ENCODE measurements at regions not wholly inside any gene's neighbourhood (a gene's known extent, or its start where the extent isn't known, plus 50 kb on each side); places are given as distances from the start of the nearest gene placed in this dataset.

- no peak for TF ChIP-seq CTCF (IDR thresholded peaks at IDR 0.05; ENCODE audit: low read depth, low read length, missing control alignments)
- DNase-seq (ENCODE audit: low read depth) = no peak
- H3K4me3 ChIP-seq (ENCODE audit: low read depth, low read length) = no peak overlapping the region
Observed at GRCh38 chr13:48776401-48776800, 122.7 kb downstream of the CYSLTR2 start.

- no peak for TF ChIP-seq CTCF (IDR thresholded peaks at IDR 0.05; ENCODE audit: low read depth, low read length, missing control alignments)
- no peak for DNase-seq (ENCODE audit: low read depth)
- no peak overlapping the region for H3K4me3 ChIP-seq (ENCODE audit: low read depth, low read length)
Observed at GRCh38 chr13:48778610-48779009, 124.9 kb downstream of the CYSLTR2 start.

DNA sequence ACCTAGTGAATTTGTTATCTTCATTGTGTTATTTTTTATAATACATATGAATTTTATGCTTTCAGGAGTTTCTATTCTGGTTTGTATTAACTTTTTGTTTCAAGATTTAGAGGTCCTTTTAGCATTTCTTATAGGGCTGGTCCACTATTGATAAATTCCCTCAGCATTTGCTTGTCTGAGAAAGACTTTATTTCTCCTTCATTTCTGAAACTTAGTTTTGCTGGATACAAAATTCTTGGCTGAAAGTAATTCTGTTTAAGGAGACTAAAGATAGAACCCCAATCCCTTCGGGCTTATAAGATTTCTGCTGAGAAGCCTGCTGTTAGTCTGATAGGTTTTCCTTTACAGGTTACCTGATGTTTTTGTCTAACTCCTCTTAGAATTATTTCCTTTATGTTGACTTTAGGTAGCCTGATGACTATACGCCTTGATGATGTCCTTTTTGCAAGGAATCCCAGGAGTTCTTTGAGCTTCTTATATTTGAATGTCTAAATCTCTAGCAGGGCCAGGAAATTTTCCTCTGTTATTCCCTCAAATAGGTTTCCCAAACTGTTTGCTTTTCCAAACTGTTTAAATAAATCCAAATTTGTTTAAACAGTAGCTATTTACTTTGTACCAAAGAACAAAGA is 127.1 kb downstream of the CYSLTR2 start:
- TF ChIP-seq CTCF (IDR thresholded peaks at IDR 0.05; ENCODE audit: low read depth, low read length, missing control alignments) = no peak
- DNase-seq (ENCODE audit: low read depth) = no peak
- no peak overlapping the region for H3K4me3 ChIP-seq (ENCODE audit: low read depth, low read length)

- H3K4me3 ChIP-seq (ENCODE audit: low read depth, low read length) = no peak overlapping the region
- no peak for DNase-seq (ENCODE audit: low read depth)
- TF ChIP-seq CTCF (IDR thresholded peaks at IDR 0.05; ENCODE audit: low read depth, low read length, missing control alignments) = no peak
Observed at GRCh38 chr13:48782429-48782840, 128.7 kb downstream of the CYSLTR2 start.

DNA sequence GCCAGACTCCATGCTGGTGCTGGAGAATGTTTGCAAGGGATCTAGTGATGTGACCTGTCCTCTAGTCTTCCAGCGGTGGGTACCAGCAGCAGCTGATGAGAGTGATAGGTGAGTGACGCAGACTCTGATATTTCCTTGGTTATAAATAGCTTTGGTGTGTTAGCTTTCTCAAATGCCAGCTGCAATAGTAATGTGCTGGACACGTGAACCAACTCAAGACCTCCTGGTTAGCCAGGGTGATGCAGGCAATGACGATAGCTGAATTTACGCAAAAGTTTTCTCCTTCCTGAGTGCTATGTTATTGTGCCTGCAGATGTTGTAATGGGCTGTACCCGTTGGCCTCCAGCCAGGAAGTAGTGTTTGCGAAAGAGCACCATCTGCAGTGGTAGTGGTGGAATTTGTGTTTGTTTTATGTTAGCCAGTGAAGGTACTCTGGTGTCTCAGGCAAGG is 129.5 kb downstream of the CYSLTR2 start:
- no peak for DNase-seq (ENCODE audit: low read depth)
- TF ChIP-seq CTCF (IDR thresholded peaks at IDR 0.05; ENCODE audit: low read depth, low read length, missing control alignments) = no peak
- H3K4me3 ChIP-seq (ENCODE audit: low read depth, low read length) = no peak overlapping the region

DNA sequence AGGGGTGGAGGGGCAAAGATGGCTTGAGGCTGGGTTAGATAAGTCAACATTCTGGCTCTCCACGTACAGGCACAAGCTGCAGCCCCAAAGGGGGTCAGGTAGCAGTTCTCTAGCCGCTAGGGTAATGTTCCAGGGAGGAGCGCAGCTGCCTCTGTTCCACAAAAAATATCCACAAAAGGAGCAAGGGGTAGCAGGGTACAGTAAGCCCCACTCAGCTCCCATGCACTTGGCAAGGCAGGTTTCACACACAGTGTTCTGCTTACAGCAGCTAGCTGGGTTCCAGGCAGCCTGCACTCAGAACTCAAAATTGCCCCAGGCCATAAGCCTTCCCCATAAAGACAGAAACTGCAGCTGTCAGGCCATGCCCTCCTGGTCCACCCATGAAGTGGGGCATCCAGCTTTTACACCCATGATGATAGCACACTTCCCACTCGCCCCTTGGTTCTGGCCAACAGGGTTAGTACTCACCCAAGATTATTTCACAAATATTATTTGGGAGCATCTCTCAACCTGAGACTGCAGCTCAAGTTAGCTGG is 130.0 kb downstream of the CYSLTR2 start:
- H3K4me3 ChIP-seq (ENCODE audit: low read depth, low read length) = no peak overlapping the region
- no peak for TF ChIP-seq CTCF (IDR thresholded peaks at IDR 0.05; ENCODE audit: low read depth, low read length, missing control alignments)
- no peak for DNase-seq (ENCODE audit: low read depth)
